B cell (primary cell): ENCODE measurements at regions not wholly inside any gene's neighbourhood (a gene's known extent, or its start where the extent isn't known, plus 50 kb on each side); places are given as distances from the start of the nearest gene placed in this dataset.

Experiments used
- ATAC-seq: fragments of 200-7000 bp; cut with Tn5 transposase; one replicate; pipeline ENCODE4 v1.10.0; 2021; ENCODE audit warnings: low read depth, mild to moderate bottlenecking, moderate number of reproducible peaks, moderate library complexity
- CTCF ChIA-PET: fragments of 350-600 bp; sonication (Branson Sonifier 250); formaldehyde crosslinking; loops from one replicate; lab custom pipeline; 2021; ENCODE audit warnings: antibody characterized with exemption, inconsistent platforms; lab: Charles Lee
- POLR2A ChIA-PET: fragments of 350-600 bp; sonication (Branson Sonifier 250); formaldehyde crosslinking; loops from one replicate; lab custom pipeline; 2021; ENCODE audit warnings: antibody characterized with exemption; lab: Charles Lee
- DNase-seq: peaks from one replicate; pipeline ENCODE4 v3.0.0; 2013
- H2AFZ ChIP-seq: 2 replicates; pipeline ENCODE4 v1.6.1; 2012; ENCODE audit warnings: mild to moderate bottlenecking, low read depth, low read length; ENCODE audit not compliant: insufficient read depth, poor library complexity, severe bottlenecking
- H3K27ac ChIP-seq, 2 donors: 1 replicate in 1 of 2; 2 replicates in 1 of 2; pipeline ENCODE4 v1.5.1; 2012 to 2013; ENCODE audit warnings: low read length in 2 of 2, mild to moderate bottlenecking in 2 of 2, moderate library complexity in 1 of 2
- H3K27me3 ChIP-seq, 4 experiments: fragments of 200-600 bp in 1 of 4; sonication (generic) in 1 of 4; replicated peaks in 1 of 4; 1 replicate in 2 of 4; 2 replicates in 2 of 4; pipeline versions ENCODE4 v1.6.1 to v1.7.0; 2013 to 2016; ENCODE audit warnings: low read length in 3 of 4, mild to moderate bottlenecking in 2 of 4, mixed read lengths in 1 of 4, moderate library complexity in 1 of 4; ENCODE audit not compliant: insufficient read depth in 4 of 4, control insufficient read depth in 3 of 4; ENCODE audit errors: control extremely low read depth in 1 of 4
- H3K36me3 ChIP-seq, 2 experiments: replicated peaks in 1 of 2; 1 replicate in 1 of 2; 2 replicates in 1 of 2; pipeline versions ENCODE4 v1.6.1 to v1.7.1; 2013; ENCODE audit warnings: low read length in 1 of 2; ENCODE audit not compliant: insufficient read depth in 2 of 2, control insufficient read depth in 1 of 2; ENCODE audit errors: control extremely low read depth in 1 of 2, extremely low read depth in 1 of 2
- H3K4me1 ChIP-seq, 2 donors: fragments of 200-600 bp in 1 of 2; sonication (generic) in 1 of 2; 1 replicate in 1 of 2; 2 replicates in 1 of 2; pipeline versions ENCODE4 v1.5.1 to v1.6.1; 2013 to 2017; ENCODE audit warnings: low read length in 2 of 2; ENCODE audit not compliant: control insufficient read depth in 2 of 2, insufficient read depth in 2 of 2
- H3K4me2 ChIP-seq: replicated peaks from 2 replicates; pipeline ENCODE3; 2012; ENCODE audit warnings: mild to moderate bottlenecking, low read depth, low read length; ENCODE audit not compliant: poor library complexity, severe bottlenecking
- H3K4me3 ChIP-seq, 5 experiments: fragments of 200-600 bp in 1 of 5; sonication (generic) in 1 of 5; 1 replicate in 3 of 5; 2 replicates in 2 of 5; pipeline versions ENCODE4 v1.5.1 to v1.7.0; 2011 to 2016; ENCODE audit warnings: low read length in 4 of 5, mild to moderate bottlenecking in 4 of 5, low read depth in 2 of 5, control low read depth in 1 of 5, moderate library complexity in 1 of 5; ENCODE audit not compliant: insufficient read depth in 1 of 5; ENCODE audit errors: control extremely low read depth in 1 of 5, extremely low read depth in 1 of 5
- H3K79me2 ChIP-seq: fragments of 200-600 bp; sonication (generic); one replicate; pipeline ENCODE4 v1.6.0; 2016; ENCODE audit warnings: low read length; ENCODE audit not compliant: control insufficient read depth, insufficient read depth
- H3K9ac ChIP-seq: fragments of 200-600 bp; sonication (generic); 2 replicates; pipeline ENCODE4 v1.6.1; 2017; ENCODE audit warnings: mild to moderate bottlenecking, low read length, moderate library complexity
- H3K9me3 ChIP-seq, 3 donors: one replicate each; pipeline versions ENCODE4 v1.6.1 to v1.7.1; 2013; ENCODE audit warnings: low read length in 2 of 3; ENCODE audit not compliant: control insufficient read depth in 2 of 3, insufficient read depth in 1 of 3; ENCODE audit errors: control extremely low read depth in 1 of 3
- H4K20me1 ChIP-seq: 2 replicates; pipeline ENCODE4 v1.6.0; 2012; ENCODE audit warnings: mild to moderate bottlenecking, low read length; ENCODE audit not compliant: insufficient read depth, control insufficient read depth, poor library complexity, severe bottlenecking
- H3K27ac Mint-ChIP-seq: one replicate; pipeline ENCODE4 v1.8.0; 2021; ENCODE audit warnings: mixed read lengths
- H3K27me3 Mint-ChIP-seq: one replicate; pipeline ENCODE4 v1.8.0; 2021; ENCODE audit warnings: mixed read lengths
- H3K4me1 Mint-ChIP-seq: one replicate; pipeline ENCODE4 v1.8.0; 2021; ENCODE audit warnings: mixed read lengths
- H3K4me3 Mint-ChIP-seq: one replicate; pipeline ENCODE4 v1.8.0; 2021; ENCODE audit warnings: mixed read lengths
- H3K9me3 Mint-ChIP-seq: one replicate; pipeline ENCODE4 v1.8.0; 2022; ENCODE audit warnings: mixed read lengths; ENCODE audit not compliant: insufficient read depth
- EZH2 ChIP-seq: IDR thresholded peaks from 2 replicates; pipeline ENCODE4 v1.6.1; 2012; ENCODE audit warnings: borderline replicate concordance, low read depth, mild to moderate bottlenecking, moderate library complexity, low read length; ENCODE audit not compliant: insufficient read depth, poor library complexity, severe bottlenecking
- WGBS: methylation state at CpG from one replicate; pipeline ENCODE4 v1.1.5; 2013; ENCODE audit warnings: missing lambda C conversion rate; ENCODE audit not compliant: insufficient coverage; 5-methylcytosine and 5-hydroxymethylcytosine counted together
- intact Hi-C: fragments of 100-400 bp; cut with micrococcal nuclease; formaldehyde crosslinking; loops from one replicate; pipeline ENCODE4 v1.10.0; 2022
- TF ChIP-seq, protein P1 (sequence below): fragments of 200-600 bp; IDR thresholded peaks from one replicate; pipeline ENCODE4 v1.8.0; 2022; ENCODE audit warnings: antibody characterized with exemption, mild to moderate bottlenecking

DNA sequence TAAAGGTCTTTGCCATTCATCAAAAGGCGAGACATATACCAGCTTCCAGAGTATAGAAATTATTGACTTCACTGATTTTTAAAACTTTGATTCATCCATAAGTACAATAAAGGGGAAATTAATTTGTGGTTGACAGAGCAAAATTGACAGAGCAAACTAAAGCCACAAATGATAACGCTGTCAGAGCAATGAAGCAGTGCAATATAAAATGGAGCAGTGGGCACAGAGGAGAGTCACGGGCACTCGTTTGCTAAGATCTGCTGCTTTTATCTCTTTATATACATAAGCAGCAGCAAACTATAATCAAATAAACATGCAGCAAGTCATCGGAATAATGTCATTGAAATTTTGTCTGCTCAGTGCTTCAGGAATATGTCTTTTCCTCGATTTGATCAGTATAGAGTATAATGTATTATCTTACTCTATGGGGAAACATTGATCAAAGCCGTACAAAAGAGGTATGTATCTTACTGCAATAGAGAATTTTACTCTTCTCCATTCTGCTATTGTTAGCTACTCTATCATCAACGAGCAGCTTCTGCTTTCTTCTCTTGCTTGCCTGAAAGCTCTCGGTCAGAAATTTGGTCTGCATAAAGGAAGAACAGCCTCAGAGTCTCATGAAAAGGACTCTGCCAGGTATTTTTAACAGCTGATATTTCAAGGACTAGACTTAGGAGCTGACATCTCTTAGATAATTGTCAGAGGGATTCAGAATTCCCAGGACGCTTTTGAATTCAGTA is 546.0 kb upstream of the ARID1B start:
- Mint-ChIP-seq H3K27me3 (peaks cover 4% of the 10 kb centered on the region), H3K9me3 (no peaks in the 10 kb centered on the region), H3K27ac (no peak overlapping the region), H3K4me1 (peaks cover 14% of the 10 kb centered on the region), H3K4me3 (peak overlapping the region; percentile 4)
- Histone ChIP-seq H3K4me2 (peak overlapping the region; percentile 21), H3K79me2 (no peaks in the 10 kb centered on the region), H3K9ac (no peak overlapping the region), H3K36me3 (no peaks in the 10 kb centered on the region), H4K20me1 (no peaks in the 10 kb centered on the region), H3K4me1 (no peaks in the 10 kb centered on the region), H3K9me3 (no peaks in the 10 kb centered on the region), H3K27me3 (no peaks in the 10 kb centered on the region), H3K27ac (no peak overlapping the region), H3K4me3 (no peak overlapping the region), H2AFZ (peak overlapping the region; percentile 16)
- ChIA-PET CTCF (no interaction called here), POLR2A (no interaction called here)
- intact Hi-C loops, result no loop called here
- ATAC-seq (no peak), DNase-seq (no peak)
- WGBS, result no CpG with 5 or more reads among the region's 10 CpGs
- TF ChIP-seq, protein P1, sequence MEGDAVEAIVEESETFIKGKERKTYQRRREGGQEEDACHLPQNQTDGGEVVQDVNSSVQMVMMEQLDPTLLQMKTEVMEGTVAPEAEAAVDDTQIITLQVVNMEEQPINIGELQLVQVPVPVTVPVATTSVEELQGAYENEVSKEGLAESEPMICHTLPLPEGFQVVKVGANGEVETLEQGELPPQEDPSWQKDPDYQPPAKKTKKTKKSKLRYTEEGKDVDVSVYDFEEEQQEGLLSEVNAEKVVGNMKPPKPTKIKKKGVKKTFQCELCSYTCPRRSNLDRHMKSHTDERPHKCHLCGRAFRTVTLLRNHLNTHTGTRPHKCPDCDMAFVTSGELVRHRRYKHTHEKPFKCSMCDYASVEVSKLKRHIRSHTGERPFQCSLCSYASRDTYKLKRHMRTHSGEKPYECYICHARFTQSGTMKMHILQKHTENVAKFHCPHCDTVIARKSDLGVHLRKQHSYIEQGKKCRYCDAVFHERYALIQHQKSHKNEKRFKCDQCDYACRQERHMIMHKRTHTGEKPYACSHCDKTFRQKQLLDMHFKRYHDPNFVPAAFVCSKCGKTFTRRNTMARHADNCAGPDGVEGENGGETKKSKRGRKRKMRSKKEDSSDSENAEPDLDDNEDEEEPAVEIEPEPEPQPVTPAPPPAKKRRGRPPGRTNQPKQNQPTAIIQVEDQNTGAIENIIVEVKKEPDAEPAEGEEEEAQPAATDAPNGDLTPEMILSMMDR, result no peak
- no peak for TF ChIP-seq EZH2

DNA sequence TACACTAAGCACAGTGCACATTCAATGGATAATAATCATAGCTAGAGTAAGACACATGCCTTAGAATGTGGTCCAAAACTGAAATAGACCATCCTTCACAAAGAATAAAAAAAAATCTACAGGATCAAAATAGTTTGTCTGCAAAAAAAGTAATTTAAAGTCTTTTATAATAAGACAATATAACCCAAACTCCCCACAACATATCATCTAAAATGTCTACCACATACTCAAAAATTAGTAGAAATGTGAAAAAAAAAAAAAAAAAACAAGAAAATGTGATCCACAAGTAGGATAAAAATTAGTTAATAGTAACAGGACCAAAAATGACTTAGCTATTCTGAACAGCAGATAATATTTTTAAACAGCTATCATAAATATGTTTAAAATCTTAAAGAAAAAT is 557.2 kb upstream of the ARID1B start:
- no peaks in the 10 kb centered on the region for H3K79me2 ChIP-seq
- no peak overlapping the region for H3K27ac Mint-ChIP-seq
- H3K9me3 ChIP-seq, result peaks cover 0 to 3% (median 2%) of the 10 kb centered on the region in 3 donors
- no peaks in the 10 kb centered on the region for H3K9me3 Mint-ChIP-seq
- H4K20me1 ChIP-seq, result no peaks in the 10 kb centered on the region
- ChIA-PET CTCF (no interaction called here), POLR2A (no interaction called here)
- H3K27me3 ChIP-seq, result no peaks in the 10 kb centered on the region
- no peaks in the 10 kb centered on the region for H3K4me1 Mint-ChIP-seq
- no peak for ATAC-seq
- no peak overlapping the region for H3K27ac ChIP-seq
- H3K27me3 Mint-ChIP-seq, result no peaks in the 10 kb centered on the region
- H3K4me1 ChIP-seq, result no peaks in the 10 kb centered on the region
- no peaks in the 10 kb centered on the region for H3K36me3 ChIP-seq
- no peak overlapping the region for H3K4me3 ChIP-seq
- DNase-seq, result no peak
- no peak overlapping the region for H3K9ac ChIP-seq
- intact Hi-C loops, result no loop called here
- H2AFZ ChIP-seq, result no peak overlapping the region
- H3K4me3 Mint-ChIP-seq, result no peak overlapping the region
- TF ChIP-seq, protein P1, result no peak
- TF ChIP-seq EZH2, result no peak
- H3K4me2 ChIP-seq, result no peak overlapping the region
